ENCODE measurements at regions not wholly inside any gene's neighbourhood (a gene's known extent, or its start where the extent isn't known, plus 50 kb on each side); places are given as distances from the start of the nearest gene placed in this dataset.
A peak's percentile ranks its signal among the peaks of the same experiment; 100 is the strongest.
"Not testable (repeated sequence)": the region's sequence is repeated elsewhere in the genome, so short reads cannot be mapped to it uniquely, and the experiment has no call there.

GRCh38 chr3:17817545-17817944 is 75.1 kb upstream of the TBC1D5 start:
- no peak for TF ChIP-seq Cebpa-rat (IDR thresholded peaks at IDR 0.05)
- Histone ChIP-seq H3K4me1 (no peaks in the 10 kb centered on the region; the same call in 1 of the 2 replicates), H4K20me1 (no peaks in the 10 kb centered on the region), H3K27ac (no peak overlapping the region), H3K4me3 (no peak overlapping the region), H3K27me3 (no peaks in the 10 kb centered on the region), H3K4me2 (no peak overlapping the region), H3K9me3 (peaks cover 25% of the 10 kb centered on the region), H3K36me3 (no peaks in the 10 kb centered on the region), H3K9ac (no peak overlapping the region)

DNA sequence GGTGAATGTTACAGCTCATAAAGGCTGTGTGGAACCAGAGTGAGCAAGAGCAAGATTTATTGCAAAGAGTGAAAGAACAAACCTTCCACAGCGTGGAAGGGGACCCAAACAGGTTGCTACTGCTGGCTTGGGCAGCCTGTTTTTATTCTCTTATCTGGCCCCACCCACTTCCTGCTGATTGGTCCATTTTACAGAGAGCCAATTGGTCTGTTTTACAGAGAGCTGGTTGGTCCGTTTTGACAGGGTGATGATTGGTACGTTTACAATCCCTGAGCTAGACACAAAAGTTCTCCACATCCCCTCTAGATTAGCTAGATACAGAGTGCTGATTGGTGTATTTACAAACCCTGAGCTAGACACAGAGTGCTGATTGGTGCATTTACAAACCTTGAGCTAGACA is 74.4 kb upstream of the TBC1D5 start:
- not testable (repeated sequence) for H3K9ac ChIP-seq

GRCh38 chr3:17812328-17812727 is 69.9 kb upstream of the TBC1D5 start:
- peaks cover 13% of the 10 kb centered on the region for H3K9me3 ChIP-seq
- H3K36me3 ChIP-seq, H3K4me1 ChIP-seq, H3K9ac ChIP-seq, H3K27me3 ChIP-seq, H3K4me2 ChIP-seq, H4K20me1 ChIP-seq, H3K27ac ChIP-seq, H3K4me3 ChIP-seq: not testable (repeated sequence)

More for the DNA sequence above, 74.4 kb upstream of the TBC1D5 start:
- not testable (repeated sequence) for H3K36me3 ChIP-seq, H3K4me1 ChIP-seq, H3K4me3 ChIP-seq, H3K4me2 ChIP-seq, H3K27me3 ChIP-seq, H3K27ac ChIP-seq, H4K20me1 ChIP-seq
- peaks cover 25% of the 10 kb centered on the region for H3K9me3 ChIP-seq

DNA sequence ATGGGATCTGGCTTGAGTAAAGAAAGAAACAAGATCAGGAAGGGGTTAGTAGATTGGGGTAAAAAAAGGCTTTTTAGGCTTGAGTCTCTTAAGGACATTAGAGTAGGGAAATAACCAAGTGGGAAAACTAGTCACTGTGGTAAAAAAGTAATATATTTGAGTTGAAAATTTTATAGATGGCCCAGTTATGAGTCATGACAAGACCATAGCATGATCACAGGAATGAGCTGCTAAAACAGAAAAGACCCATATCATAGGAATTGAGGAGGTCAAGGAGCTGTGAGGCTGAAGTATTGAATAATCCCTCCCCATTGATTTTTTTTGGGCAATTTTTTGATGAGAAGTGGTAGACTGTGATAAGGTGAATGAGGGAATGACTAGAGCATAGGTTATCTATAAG is 69.2 kb upstream of the TBC1D5 start:
- no peak for TF ChIP-seq Cebpa-rat (IDR thresholded peaks at IDR 0.05)
- no peaks in the 10 kb centered on the region for H4K20me1 ChIP-seq
- H3K27ac ChIP-seq = no peak overlapping the region
- H3K9ac ChIP-seq = no peak overlapping the region
- no peaks in the 10 kb centered on the region; the same call in 1 of the 2 replicates for H3K4me1 ChIP-seq
- H3K9me3 ChIP-seq = peaks cover 6% of the 10 kb centered on the region
- H3K27me3 ChIP-seq = no peaks in the 10 kb centered on the region
- no peaks in the 10 kb centered on the region for H3K36me3 ChIP-seq
- no peak overlapping the region for H3K4me3 ChIP-seq
- no peak overlapping the region for H3K4me2 ChIP-seq

DNA sequence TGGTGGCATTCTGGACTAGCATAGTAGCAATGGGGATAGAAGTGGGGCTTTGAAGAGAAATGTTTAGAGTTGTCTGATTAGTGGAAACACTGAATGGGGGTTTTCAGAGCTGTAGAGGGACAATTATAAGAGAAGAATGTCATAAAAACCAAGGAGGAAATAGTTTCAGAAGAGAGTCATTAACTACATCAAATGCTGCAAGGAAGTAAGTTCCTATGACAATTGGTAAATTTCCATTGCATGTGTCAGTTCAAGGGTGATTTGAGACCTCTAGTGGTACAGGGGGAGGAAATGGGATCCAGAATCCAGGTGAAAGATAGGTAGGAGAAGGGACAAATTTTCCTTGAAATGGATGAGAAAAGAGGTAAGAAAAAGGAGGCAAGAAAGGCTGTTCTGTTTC is 68.3 kb upstream of the TBC1D5 start:
- Histone ChIP-seq H3K4me1 (no peaks in the 10 kb centered on the region; the same call in 1 of the 2 replicates), H3K4me2 (no peak overlapping the region)

GRCh38 chr3:17808994-17809393 is 66.6 kb upstream of the TBC1D5 start:
- Histone ChIP-seq H3K9me3 (no peaks in the 10 kb centered on the region; the same call in 1 of the 2 replicates), H3K27ac (no peak overlapping the region), H4K20me1 (no peaks in the 10 kb centered on the region), H3K9ac (no peak overlapping the region), H3K4me2 (no peak overlapping the region), H3K4me1 (no peaks in the 10 kb centered on the region; the same call in 1 of the 2 replicates), H3K27me3 (no peaks in the 10 kb centered on the region), H3K36me3 (no peaks in the 10 kb centered on the region), H3K4me3 (no peak overlapping the region)
- TF ChIP-seq Cebpa-rat (IDR thresholded peaks at IDR 0.05) = no peak

More for the DNA sequence above, 68.3 kb upstream of the TBC1D5 start:
- H3K4me3 ChIP-seq = no peak overlapping the region
- H3K9ac ChIP-seq = no peak overlapping the region
- H3K9me3 ChIP-seq = no peaks in the 10 kb centered on the region; the same call in 1 of the 2 replicates
- H3K27ac ChIP-seq = no peak overlapping the region
- H3K36me3 ChIP-seq = no peaks in the 10 kb centered on the region
- H3K27me3 ChIP-seq = no peaks in the 10 kb centered on the region
- H4K20me1 ChIP-seq = no peaks in the 10 kb centered on the region
- no peak for TF ChIP-seq Cebpa-rat (IDR thresholded peaks at IDR 0.05)

- Histone ChIP-seq H3K9ac (no peak overlapping the region), H3K36me3 (no peaks in the 10 kb centered on the region), H3K27me3 (no peaks in the 10 kb centered on the region), H3K4me1 (peaks cover 14% of the 10 kb centered on the region), H3K27ac (no peak overlapping the region), H3K4me2 (no peak overlapping the region), H3K9me3 (no peaks in the 10 kb centered on the region), H3K4me3 (no peak overlapping the region), H4K20me1 (no peaks in the 10 kb centered on the region)
- TF ChIP-seq Cebpa-rat (IDR thresholded peaks at IDR 0.05) = no peak
Measured at GRCh38 chr3:17806876-17807275, 64.4 kb upstream of the TBC1D5 start.

- Histone ChIP-seq H3K4me3 (no peak overlapping the region), H3K4me1 (peaks cover 14% of the 10 kb centered on the region), H3K27ac (no peak overlapping the region), H3K9ac (no peak overlapping the region), H3K4me2 (no peak overlapping the region), H3K9me3 (no peaks in the 10 kb centered on the region), H4K20me1 (no peaks in the 10 kb centered on the region), H3K36me3 (no peaks in the 10 kb centered on the region), H3K27me3 (no peaks in the 10 kb centered on the region)
- TF ChIP-seq Cebpa-rat (IDR thresholded peaks at IDR 0.05) = no peak
Measured at GRCh38 chr3:17806201-17806600, 63.8 kb upstream of the TBC1D5 start.

- Histone ChIP-seq H3K4me1 (peaks cover 14% of the 10 kb centered on the region), H3K4me3 (no peak overlapping the region), H3K36me3 (no peaks in the 10 kb centered on the region), H4K20me1 (no peaks in the 10 kb centered on the region), H3K27me3 (no peaks in the 10 kb centered on the region), H3K9me3 (no peaks in the 10 kb centered on the region), H3K4me2 (no peak overlapping the region), H3K9ac (no peak overlapping the region), H3K27ac (no peak overlapping the region)
- no peak for TF ChIP-seq Cebpa-rat (IDR thresholded peaks at IDR 0.05)
Measured at GRCh38 chr3:17805461-17805940, 63.1 kb upstream of the TBC1D5 start.

- H3K4me2 ChIP-seq = peak overlapping the region; percentile 48
- no peaks in the 10 kb centered on the region for H3K9me3 ChIP-seq
- H4K20me1 ChIP-seq = no peaks in the 10 kb centered on the region
- H3K9ac ChIP-seq = no peak overlapping the region
- H3K27me3 ChIP-seq = no peaks in the 10 kb centered on the region
- H3K36me3 ChIP-seq = no peaks in the 10 kb centered on the region
- no peak overlapping the region for H3K27ac ChIP-seq
- H3K4me1 ChIP-seq = peaks cover 14% of the 10 kb centered on the region
- H3K4me3 ChIP-seq = no peak overlapping the region
- no peak for TF ChIP-seq Cebpa-rat (IDR thresholded peaks at IDR 0.05)
Measured at GRCh38 chr3:17802950-17803349, 60.5 kb upstream of the TBC1D5 start.

- no peak overlapping the region for H3K9ac ChIP-seq
- no peaks in the 10 kb centered on the region for H3K27me3 ChIP-seq
- no peaks in the 10 kb centered on the region for H4K20me1 ChIP-seq
- no peak overlapping the region for H3K27ac ChIP-seq
- H3K9me3 ChIP-seq = peaks cover 3% of the 10 kb centered on the region; the same call in 1 of the 2 replicates
- TF ChIP-seq Cebpa-rat (IDR thresholded peaks at IDR 0.05) = no peak
- no peak overlapping the region for H3K4me2 ChIP-seq
- H3K36me3 ChIP-seq = no peaks in the 10 kb centered on the region
- H3K4me3 ChIP-seq = no peak overlapping the region
- peaks cover 14% of the 10 kb centered on the region for H3K4me1 ChIP-seq
Measured at GRCh38 chr3:17801131-17801530, 58.7 kb upstream of the TBC1D5 start.
